ENCODE measurements at regions not wholly inside any gene's neighbourhood (a gene's known extent, or its start where the extent isn't known, plus 50 kb on each side); places are given as distances from the start of the nearest gene placed in this dataset.

DNA sequence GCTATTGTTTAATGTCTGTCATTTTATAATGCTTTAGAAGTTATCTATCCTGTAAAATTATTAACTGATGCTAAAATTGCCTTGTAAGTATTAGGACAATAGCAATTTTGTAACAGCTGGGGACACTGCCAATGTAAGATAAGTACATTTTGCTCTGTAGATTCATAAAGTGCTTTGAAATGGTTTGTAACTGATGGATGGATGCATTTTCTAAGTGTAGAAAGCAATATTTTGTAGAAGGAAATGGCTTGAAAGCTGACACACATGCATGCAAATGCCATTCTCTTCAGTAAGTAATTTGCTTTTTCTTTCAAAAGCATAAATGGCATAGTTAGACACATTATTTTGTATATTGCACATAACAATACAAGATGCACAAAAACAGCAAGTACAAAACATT lies 129.8 kb downstream of the FOXG1 start:
- Histone ChIP-seq H3K4me3 (replicated peaks in 1 of 3; ENCODE audit: low read depth in 2 of 3, low read length in 3 of 3) (no peak overlapping the region), H3K36me3 (replicated peaks in 1 of 2; ENCODE audit: control insufficient read depth in 1 of 2, insufficient read depth in 2 of 2, low read length in 2 of 2) (no peaks in the 10 kb centered on the region), H3K4me1 (ENCODE audit: control insufficient read depth in 1 of 2, insufficient read depth in 2 of 2, low read length in 2 of 2) (no peaks in the 10 kb centered on the region), H3K79me2 (ENCODE audit: insufficient read depth, low read length) (no peaks in the 10 kb centered on the region), H4K20me1 (ENCODE audit: insufficient read depth, low read length) (no peaks in the 10 kb centered on the region), H3K27ac (ENCODE audit: low read depth in 1 of 2, low read length in 2 of 2) (no peak overlapping the region), H2AFZ (ENCODE audit: insufficient read depth, low read depth, low read length, poor library complexity, severe bottlenecking) (no peak overlapping the region), H3K27me3 (ENCODE audit: control insufficient read depth in 2 of 2, insufficient read depth in 2 of 2, low read length in 2 of 2) (no peaks in the 10 kb centered on the region), H3K9me3 (replicated peaks in 1 of 2; ENCODE audit: control insufficient read depth in 1 of 2, insufficient read depth in 1 of 2, low read length in 2 of 2) (no peaks in the 10 kb centered on the region), H3K4me2 (replicated peaks; ENCODE audit: extremely low read depth, low read length, poor library complexity, severe bottlenecking) (no peak overlapping the region), H3K9ac (ENCODE audit: insufficient read depth, low read length, poor library complexity, severe bottlenecking) (no peak overlapping the region)
- Mint-ChIP-seq H3K36me3 (no peaks in the 10 kb centered on the region), H3K4me3 (no peak overlapping the region), H3K27ac (no peak overlapping the region), H3K9me3 (no peaks in the 10 kb centered on the region), H3K4me1 (no peaks in the 10 kb centered on the region), H3K27me3 (ENCODE audit: low read depth in 3 of 3) (no peaks in the 10 kb centered on the region)
- DNase-seq: no peak
- TF ChIP-seq, protein P1, sequence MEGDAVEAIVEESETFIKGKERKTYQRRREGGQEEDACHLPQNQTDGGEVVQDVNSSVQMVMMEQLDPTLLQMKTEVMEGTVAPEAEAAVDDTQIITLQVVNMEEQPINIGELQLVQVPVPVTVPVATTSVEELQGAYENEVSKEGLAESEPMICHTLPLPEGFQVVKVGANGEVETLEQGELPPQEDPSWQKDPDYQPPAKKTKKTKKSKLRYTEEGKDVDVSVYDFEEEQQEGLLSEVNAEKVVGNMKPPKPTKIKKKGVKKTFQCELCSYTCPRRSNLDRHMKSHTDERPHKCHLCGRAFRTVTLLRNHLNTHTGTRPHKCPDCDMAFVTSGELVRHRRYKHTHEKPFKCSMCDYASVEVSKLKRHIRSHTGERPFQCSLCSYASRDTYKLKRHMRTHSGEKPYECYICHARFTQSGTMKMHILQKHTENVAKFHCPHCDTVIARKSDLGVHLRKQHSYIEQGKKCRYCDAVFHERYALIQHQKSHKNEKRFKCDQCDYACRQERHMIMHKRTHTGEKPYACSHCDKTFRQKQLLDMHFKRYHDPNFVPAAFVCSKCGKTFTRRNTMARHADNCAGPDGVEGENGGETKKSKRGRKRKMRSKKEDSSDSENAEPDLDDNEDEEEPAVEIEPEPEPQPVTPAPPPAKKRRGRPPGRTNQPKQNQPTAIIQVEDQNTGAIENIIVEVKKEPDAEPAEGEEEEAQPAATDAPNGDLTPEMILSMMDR (IDR thresholded peaks at IDR 0.05): no peak
- intact Hi-C loops (cut with micrococcal nuclease): no loop called here

DNA sequence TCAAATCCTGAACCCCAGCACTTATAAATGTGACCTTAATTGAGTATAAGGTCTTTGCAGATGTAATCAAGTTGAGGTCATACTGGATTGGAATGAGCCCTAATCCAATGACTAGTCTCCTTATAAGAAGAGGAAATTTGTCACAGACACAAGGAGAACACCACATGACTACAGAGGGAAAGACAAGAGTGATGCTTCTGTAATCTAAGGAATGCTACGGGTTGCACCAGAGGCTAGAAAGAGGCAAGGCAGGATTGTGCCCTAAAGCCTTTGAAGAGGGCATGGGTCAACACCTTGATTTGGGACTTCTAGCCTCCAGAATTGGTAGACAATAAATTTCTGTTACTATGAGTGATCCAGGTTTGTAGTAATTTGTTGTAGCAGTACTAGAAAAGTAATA lies 135.0 kb downstream of the FOXG1 start:
- no peak overlapping the region for H3K27ac ChIP-seq (ENCODE audit: low read depth in 1 of 2, low read length in 2 of 2)
- Mint-ChIP-seq H3K4me3 (no peak overlapping the region), H3K4me1 (no peaks in the 10 kb centered on the region), H3K27me3 (ENCODE audit: low read depth in 3 of 3) (peaks cover 0 to 2% (median 0%) of the 10 kb centered on the region in 3 donors), H3K27ac (no peak overlapping the region), H3K36me3 (no peaks in the 10 kb centered on the region), H3K9me3 (peaks cover 0 to 1% (median 0%) of the 10 kb centered on the region in 7 donors)
- no peak overlapping the region for H3K4me3 ChIP-seq (replicated peaks in 1 of 3; ENCODE audit: low read depth in 2 of 3, low read length in 3 of 3)
- H3K9ac ChIP-seq (ENCODE audit: insufficient read depth, low read length, poor library complexity, severe bottlenecking): no peak overlapping the region
- no peaks in the 10 kb centered on the region for H3K9me3 ChIP-seq (replicated peaks in 1 of 2; ENCODE audit: control insufficient read depth in 1 of 2, insufficient read depth in 1 of 2, low read length in 2 of 2)
- no peaks in the 10 kb centered on the region for H3K79me2 ChIP-seq (ENCODE audit: insufficient read depth, low read length)
- no peak overlapping the region for H3K4me2 ChIP-seq (replicated peaks; ENCODE audit: extremely low read depth, low read length, poor library complexity, severe bottlenecking)
- H3K4me1 ChIP-seq (ENCODE audit: control insufficient read depth in 1 of 2, insufficient read depth in 2 of 2, low read length in 2 of 2): no peaks in the 10 kb centered on the region
- H4K20me1 ChIP-seq (ENCODE audit: insufficient read depth, low read length): no peaks in the 10 kb centered on the region
- no peak for DNase-seq
- TF ChIP-seq, protein P1 (IDR thresholded peaks at IDR 0.05): no peak
- WGBS (ENCODE audit: insufficient coverage): 80% methylated on average over 1 of the region's 1 CpG
- no peaks in the 10 kb centered on the region for H3K36me3 ChIP-seq (replicated peaks in 1 of 2; ENCODE audit: control insufficient read depth in 1 of 2, insufficient read depth in 2 of 2, low read length in 2 of 2)
- no peaks in the 10 kb centered on the region for H3K27me3 ChIP-seq (ENCODE audit: control insufficient read depth in 2 of 2, insufficient read depth in 2 of 2, low read length in 2 of 2)
- intact Hi-C loops (cut with micrococcal nuclease): no loop called here
- no peak overlapping the region for H2AFZ ChIP-seq (ENCODE audit: insufficient read depth, low read depth, low read length, poor library complexity, severe bottlenecking)
